ENCODE measurements at regions not wholly inside any gene's neighbourhood (a gene's known extent, or its start where the extent isn't known, plus 50 kb on each side); places are given as distances from the start of the nearest gene placed in this dataset.

DNA sequence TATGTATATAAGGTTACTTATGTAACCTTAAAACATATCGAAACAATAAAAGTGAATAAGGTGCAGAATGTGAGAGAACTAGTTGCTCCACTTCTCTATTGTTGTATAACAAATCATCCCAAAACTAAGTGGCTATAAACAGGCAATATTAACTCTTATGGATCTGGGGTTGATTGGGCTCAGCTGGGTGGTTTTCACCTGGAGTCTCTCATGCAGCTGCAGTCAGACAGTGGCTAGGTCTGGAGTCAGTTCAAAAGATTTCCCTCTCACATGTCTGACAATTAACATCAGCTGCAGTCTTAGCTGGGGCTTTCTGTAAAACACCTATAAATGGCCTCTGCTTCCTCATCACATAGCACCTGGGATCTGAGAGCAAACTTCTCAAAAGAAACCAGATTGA, 288.4 kb upstream of the SASH1 start:
- TF ChIP-seq, protein P1, sequence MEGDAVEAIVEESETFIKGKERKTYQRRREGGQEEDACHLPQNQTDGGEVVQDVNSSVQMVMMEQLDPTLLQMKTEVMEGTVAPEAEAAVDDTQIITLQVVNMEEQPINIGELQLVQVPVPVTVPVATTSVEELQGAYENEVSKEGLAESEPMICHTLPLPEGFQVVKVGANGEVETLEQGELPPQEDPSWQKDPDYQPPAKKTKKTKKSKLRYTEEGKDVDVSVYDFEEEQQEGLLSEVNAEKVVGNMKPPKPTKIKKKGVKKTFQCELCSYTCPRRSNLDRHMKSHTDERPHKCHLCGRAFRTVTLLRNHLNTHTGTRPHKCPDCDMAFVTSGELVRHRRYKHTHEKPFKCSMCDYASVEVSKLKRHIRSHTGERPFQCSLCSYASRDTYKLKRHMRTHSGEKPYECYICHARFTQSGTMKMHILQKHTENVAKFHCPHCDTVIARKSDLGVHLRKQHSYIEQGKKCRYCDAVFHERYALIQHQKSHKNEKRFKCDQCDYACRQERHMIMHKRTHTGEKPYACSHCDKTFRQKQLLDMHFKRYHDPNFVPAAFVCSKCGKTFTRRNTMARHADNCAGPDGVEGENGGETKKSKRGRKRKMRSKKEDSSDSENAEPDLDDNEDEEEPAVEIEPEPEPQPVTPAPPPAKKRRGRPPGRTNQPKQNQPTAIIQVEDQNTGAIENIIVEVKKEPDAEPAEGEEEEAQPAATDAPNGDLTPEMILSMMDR (IDR thresholded peaks at IDR 0.05 in 2 of 3, conservative IDR thresholded peaks at IDR 0.05 in 1 of 3; ENCODE audit: borderline replicate concordance in 1 of 3, insufficient read depth in 1 of 3, low read depth in 2 of 3, low read length in 2 of 3) = no peak
- no peak for TF ChIP-seq RAD21 (IDR thresholded peaks at IDR 0.05; ENCODE audit: low read depth)
- no peak for TF ChIP-seq SIN3A (IDR thresholded peaks at IDR 0.05; ENCODE audit: low read depth)
- TF ChIP-seq ZFX (IDR thresholded peaks at IDR 0.05) = no peak
- no peak for TF ChIP-seq REST (IDR thresholded peaks at IDR 0.05; ENCODE audit: low read depth)
- TF ChIP-seq EZH2 (IDR thresholded peaks at IDR 0.05) = no peak
- TF ChIP-seq POLR2AphosphoS5 (IDR thresholded peaks at IDR 0.05; ENCODE audit: low read depth, low read length) = no peak
- no peak for TF ChIP-seq JUND (IDR thresholded peaks at IDR 0.05)
- TF ChIP-seq ELF1 (IDR thresholded peaks at IDR 0.05; ENCODE audit: borderline replicate concordance, low read depth) = no peak
